ENCODE measurements at regions not wholly inside any gene's neighbourhood (a gene's known extent, or its start where the extent isn't known, plus 50 kb on each side); places are given as distances from the start of the nearest gene placed in this dataset.

DNA sequence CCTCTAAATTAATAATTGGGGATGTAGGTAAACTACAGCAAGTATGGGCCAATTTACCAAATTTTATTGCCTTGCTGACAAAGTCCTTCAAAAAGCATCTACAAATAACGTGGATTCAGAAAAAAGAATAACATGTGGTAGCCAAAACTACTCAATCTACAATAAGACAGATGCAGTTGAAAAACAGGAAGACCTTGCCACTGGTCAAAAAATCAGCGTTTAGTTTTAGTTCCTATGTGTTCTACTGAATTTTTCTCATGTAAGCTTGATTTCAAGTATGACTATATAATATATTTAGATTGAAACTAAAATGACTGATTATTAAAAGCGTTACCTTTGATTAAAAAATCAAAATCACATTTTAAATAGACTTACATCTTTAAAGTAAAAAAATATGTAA is 1317.6 kb downstream of the PCDH9 start:
- ATAC-seq (no peak), DNase-seq (no peak)
- Histone ChIP-seq H3K27me3 (ENCODE audit: insufficient read depth in 3 of 3, low read length in 2 of 3) (no peaks in the 10 kb centered on the region), H3K4me3 (no peak overlapping the region), H3K4me1 (no peaks in the 10 kb centered on the region), H3K9me3 (no peaks in the 10 kb centered on the region), H3K36me3 (ENCODE audit: insufficient read depth in 1 of 2, low read depth in 1 of 2) (no peaks in the 10 kb centered on the region), H3K27ac (no peak overlapping the region)
- intact Hi-C loops (cut with DNase I), result no loop called here
- WGBS, 3 donors, result 60 to 63% (median 60%) methylated on average over 3 of the region's 3 CpGs
- TF ChIP-seq, protein P1, sequence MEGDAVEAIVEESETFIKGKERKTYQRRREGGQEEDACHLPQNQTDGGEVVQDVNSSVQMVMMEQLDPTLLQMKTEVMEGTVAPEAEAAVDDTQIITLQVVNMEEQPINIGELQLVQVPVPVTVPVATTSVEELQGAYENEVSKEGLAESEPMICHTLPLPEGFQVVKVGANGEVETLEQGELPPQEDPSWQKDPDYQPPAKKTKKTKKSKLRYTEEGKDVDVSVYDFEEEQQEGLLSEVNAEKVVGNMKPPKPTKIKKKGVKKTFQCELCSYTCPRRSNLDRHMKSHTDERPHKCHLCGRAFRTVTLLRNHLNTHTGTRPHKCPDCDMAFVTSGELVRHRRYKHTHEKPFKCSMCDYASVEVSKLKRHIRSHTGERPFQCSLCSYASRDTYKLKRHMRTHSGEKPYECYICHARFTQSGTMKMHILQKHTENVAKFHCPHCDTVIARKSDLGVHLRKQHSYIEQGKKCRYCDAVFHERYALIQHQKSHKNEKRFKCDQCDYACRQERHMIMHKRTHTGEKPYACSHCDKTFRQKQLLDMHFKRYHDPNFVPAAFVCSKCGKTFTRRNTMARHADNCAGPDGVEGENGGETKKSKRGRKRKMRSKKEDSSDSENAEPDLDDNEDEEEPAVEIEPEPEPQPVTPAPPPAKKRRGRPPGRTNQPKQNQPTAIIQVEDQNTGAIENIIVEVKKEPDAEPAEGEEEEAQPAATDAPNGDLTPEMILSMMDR (IDR thresholded peaks at IDR 0.05), result no peak

DNA sequence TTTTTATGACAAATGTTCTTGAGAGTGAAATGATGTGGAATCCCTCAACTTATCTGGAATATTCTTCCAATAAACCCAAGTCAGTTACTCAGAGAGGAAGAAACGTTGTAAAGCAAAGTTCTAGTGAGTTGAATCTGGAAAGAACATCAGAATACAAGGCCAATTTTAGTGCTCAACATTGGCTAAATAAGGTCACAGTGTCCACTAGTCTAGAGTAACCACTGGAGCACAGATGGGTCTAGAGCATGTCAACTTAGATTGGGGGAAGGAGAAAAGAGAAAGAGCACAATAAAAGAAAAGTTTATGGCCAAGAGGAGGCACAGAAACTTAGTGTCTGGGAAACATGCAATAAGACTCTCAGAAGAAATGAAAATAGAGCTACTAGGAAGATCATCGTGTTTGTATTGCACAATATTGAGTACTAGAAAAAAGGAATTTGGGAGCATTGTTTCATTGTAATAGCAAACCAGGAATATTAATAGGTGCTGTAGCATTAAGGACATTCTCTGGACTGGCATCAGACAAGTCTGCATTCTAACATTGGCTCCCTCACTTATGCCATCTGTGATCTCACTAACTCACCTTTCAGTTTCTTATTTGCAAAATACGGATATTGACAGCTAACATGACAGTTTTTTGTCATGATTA is 1318.5 kb downstream of the PCDH9 start:
- no peaks in the 10 kb centered on the region for H3K36me3 ChIP-seq (ENCODE audit: insufficient read depth in 1 of 2, low read depth in 1 of 2)
- no peaks in the 10 kb centered on the region for H3K27me3 ChIP-seq (ENCODE audit: insufficient read depth in 3 of 3, low read length in 2 of 3)
- no peak for DNase-seq
- no peak for ATAC-seq
- H3K4me1 ChIP-seq, result no peaks in the 10 kb centered on the region
- H3K27ac ChIP-seq, result no peak overlapping the region
- WGBS, 3 donors, result 53 to 72% (median 66%) methylated on average over 3 of the region's 3 CpGs
- H3K4me3 ChIP-seq, result no peak overlapping the region
- TF ChIP-seq, protein P1 (IDR thresholded peaks at IDR 0.05), result no peak
- intact Hi-C loops (cut with DNase I), result no loop called here
- no peaks in the 10 kb centered on the region for H3K9me3 ChIP-seq

DNA sequence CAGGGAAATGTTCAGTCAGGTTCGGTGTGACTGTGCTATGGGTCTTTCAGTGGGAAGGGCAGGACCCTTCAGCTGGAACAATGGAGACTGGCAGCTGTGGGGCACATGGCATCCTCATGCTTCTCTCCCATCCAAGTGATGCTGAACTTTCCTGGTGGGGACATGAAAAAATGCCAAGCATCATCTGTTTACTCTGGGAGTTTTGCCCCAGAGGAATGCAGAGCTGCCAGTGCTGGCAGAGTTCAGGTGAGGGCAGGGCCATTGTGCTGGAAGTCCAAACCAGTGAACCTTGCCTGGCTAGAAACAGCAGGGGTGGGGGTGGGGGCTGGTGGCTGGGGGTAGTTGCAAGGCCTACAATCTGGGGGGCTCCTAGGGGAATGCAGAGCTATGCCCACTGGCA is 1320.6 kb downstream of the PCDH9 start:
- DNase-seq (no peak), ATAC-seq (no peak)
- H3K36me3 ChIP-seq (ENCODE audit: insufficient read depth in 1 of 2, low read depth in 1 of 2), result no peaks in the 10 kb centered on the region
- H3K27ac ChIP-seq, result no peak overlapping the region
- H3K27me3 ChIP-seq (ENCODE audit: insufficient read depth in 3 of 3, low read length in 2 of 3), result no peaks in the 10 kb centered on the region
- TF ChIP-seq, protein P1 (IDR thresholded peaks at IDR 0.05), result no peak
- no peaks in the 10 kb centered on the region for H3K9me3 ChIP-seq
- no peak overlapping the region for H3K4me3 ChIP-seq
- 69 to 100% (median 88%) methylated on average over 1 of the region's 1 CpG for WGBS, 3 donors
- intact Hi-C loops (cut with DNase I), result no loop called here
- no peaks in the 10 kb centered on the region for H3K4me1 ChIP-seq

DNA sequence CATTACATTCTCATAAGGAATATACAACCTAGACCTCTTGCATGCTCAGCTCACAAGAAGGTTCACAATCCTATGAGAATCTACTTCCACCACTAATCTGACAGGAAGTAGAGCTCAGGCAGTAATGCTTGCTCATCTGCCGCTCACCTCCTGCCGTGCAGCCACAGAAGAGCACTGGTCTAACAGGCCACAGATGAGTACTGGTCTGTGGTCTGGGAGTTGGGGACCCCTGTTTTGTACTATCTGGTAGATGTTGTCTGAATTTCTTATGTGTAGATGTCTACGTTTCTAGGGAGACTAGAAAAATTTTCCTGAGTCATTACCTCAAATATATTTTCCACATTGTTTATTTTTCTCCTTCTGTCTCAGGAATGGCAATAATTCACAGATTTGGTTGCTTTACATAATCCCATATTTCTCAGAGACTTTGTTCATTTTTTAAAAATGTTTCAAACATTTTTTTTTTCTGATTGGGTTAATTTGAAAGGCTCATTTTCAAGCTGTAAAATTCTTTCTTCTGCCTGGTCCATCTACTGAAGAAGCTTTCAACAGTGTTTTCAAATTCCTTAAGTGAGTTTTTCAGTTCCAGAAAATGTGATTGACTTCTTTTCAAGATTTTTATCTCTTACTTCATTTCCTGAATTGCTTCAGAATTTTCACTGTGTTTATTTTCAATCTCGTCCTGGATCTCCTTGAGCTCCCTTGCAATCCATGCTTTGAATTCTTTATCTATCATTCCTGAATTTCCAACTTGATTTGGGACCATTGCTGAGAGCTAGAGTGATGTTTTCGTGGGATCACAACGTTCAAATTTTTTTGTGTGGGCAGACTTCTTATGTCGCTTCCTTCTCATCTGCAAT is 1322.2 kb downstream of the PCDH9 start:
- Histone ChIP-seq H3K9me3 (no peaks in the 10 kb centered on the region), H3K27ac (no peak overlapping the region), H3K4me1 (no peaks in the 10 kb centered on the region), H3K4me3 (no peak overlapping the region), H3K27me3 (ENCODE audit: insufficient read depth in 3 of 3, low read length in 2 of 3) (no peaks in the 10 kb centered on the region), H3K36me3 (ENCODE audit: insufficient read depth in 1 of 2, low read depth in 1 of 2) (no peaks in the 10 kb centered on the region)
- intact Hi-C loops (cut with DNase I), result no loop called here
- ATAC-seq (no peak), DNase-seq (no peak)
- TF ChIP-seq, protein P1 (IDR thresholded peaks at IDR 0.05), result no peak
- WGBS, 3 donors, result 88 to 89% (median 88%) methylated on average over 7 of the region's 7 CpGs

Data from psoas muscle (tissue), 7 donors.